HCT116 (cell line): ENCODE measurements at regions not wholly inside any gene's neighbourhood (a gene's known extent, or its start where the extent isn't known, plus 50 kb on each side); places are given as distances from the start of the nearest gene placed in this dataset.

Experiments
- ATAC-seq: fragments of 200-7000 bp; cut with Tn5 transposase; 2 replicates; pipeline ENCODE4 v1.9.1; 2020; ENCODE audit warnings: mild to moderate bottlenecking, moderate library complexity
- BruUV-seq: library from RNA; stranded (reverse); fragments of 400-500 nt; replicated peaks from 2 replicates; lab custom pipeline; 2021; lab: Mats Ljungman, UMichigan
- CTCF ChIA-PET: fragments of 300-600 bp; sonication (Branson Sonifier 250); formaldehyde crosslinking; loops from one replicate; lab custom pipeline; 2021; ENCODE audit warnings: antibody characterized with exemption; lab: Charles Lee
- POLR2A ChIA-PET: fragments of 300-600, 350-600 bp; sonication (Branson Sonifier 250); formaldehyde crosslinking; loops from one replicate; lab custom pipeline; 2021; ENCODE audit warnings: antibody characterized with exemption; lab: Charles Lee
- RAD21 ChIA-PET, 2 experiments: fragments of 300-600 bp; sonication (Branson Sonifier 250); formaldehyde crosslinking; loops; one replicate each; lab custom pipeline; 2023; ENCODE audit warnings: low total read pairs in 2 of 2; ENCODE audit not compliant: uncharacterized antibody in 2 of 2, unreplicated experiment in 2 of 2, low non-redundant PET in 1 of 2; lab: Charles Lee
- DNase-seq: peaks from one replicate; pipeline ENCODE4 v3.0.0-alpha.2; 2010; ENCODE audit warnings: low read depth, low spot score
- H2AFZ ChIP-seq: fragments of 200-600 bp; shearing (Covaris generic), sonication (generic); 2 replicates; pipeline ENCODE4 v1.6.1; 2017; ENCODE audit warnings: low read depth, mixed run types, mixed read lengths, antibody characterized with exemption, low read length; ENCODE audit not compliant: poor library complexity, severe bottlenecking
- H3K27ac ChIP-seq: 2 replicates; pipeline ENCODE4 v1.5.1; 2012; ENCODE audit warnings: low read depth, low read length
- H3K27me3 ChIP-seq: fragments of 200-600 bp; sonication (generic); 2 replicates; pipeline ENCODE4 v1.6.1; 2016; ENCODE audit warnings: mixed run types, low read length, mixed read lengths; ENCODE audit not compliant: insufficient read depth
- H3K36me3 ChIP-seq, 2 experiments: fragments of 200-500 bp in 1 of 2; fragments of 200-600 bp in 1 of 2; sonication (Bioruptor generic) in 1 of 2; sonication (generic) in 1 of 2; 2 replicates each; pipeline versions ENCODE4 v1.5.1 to v1.6.1; 2014 to 2016; ENCODE audit warnings: low read length in 2 of 2, inconsistent platforms in 1 of 2, mixed read lengths in 1 of 2, mixed run types in 1 of 2; ENCODE audit not compliant: insufficient read depth in 2 of 2, control insufficient read depth in 1 of 2
- H3K4me1 ChIP-seq, 2 experiments: fragments of 200-600 bp in 1 of 2; sonication (generic) in 1 of 2; 2 replicates each; pipeline versions ENCODE4 v1.5.1 to v1.6.1; 2012 to 2017; ENCODE audit warnings: low read length in 2 of 2, inconsistent platforms in 1 of 2, mild to moderate bottlenecking in 1 of 2, mixed read lengths in 1 of 2, mixed run types in 1 of 2, moderate library complexity in 1 of 2; ENCODE audit not compliant: insufficient read depth in 2 of 2, control insufficient read depth in 1 of 2
- H3K4me2 ChIP-seq: fragments of 200-600 bp; sonication (generic); 2 replicates; pipeline ENCODE4 v1.6.1; 2017; ENCODE audit warnings: mixed run types, low read length, mixed read lengths
- H3K4me3 ChIP-seq, 2 experiments: fragments of 200-600 bp in 1 of 2; sonication (generic) in 1 of 2; replicated peaks in 1 of 2; 2 replicates each; pipeline ENCODE4 v1.5.1; 2011 to 2016; ENCODE audit warnings: low read length in 2 of 2, control low read depth in 1 of 2, low read depth in 1 of 2, mild to moderate bottlenecking in 1 of 2, mixed read lengths in 1 of 2, mixed run types in 1 of 2
- H3K79me2 ChIP-seq: fragments of 200-600 bp; sonication (generic); 2 replicates; pipeline ENCODE4 v1.6.1; 2017; ENCODE audit warnings: mild to moderate bottlenecking, mixed run types, low read length, moderate library complexity, mixed read lengths; ENCODE audit not compliant: insufficient read depth
- H3K9ac ChIP-seq: fragments of 200-600 bp; sonication (generic); 2 replicates; pipeline ENCODE4 v1.6.1; 2016; ENCODE audit warnings: low read length, mixed read lengths
- H3K9me2 ChIP-seq: fragments of 200-600 bp; sonication (generic), shearing (Covaris generic); 2 replicates; pipeline ENCODE4 v1.6.1; 2017; ENCODE audit warnings: mixed run types, mild to moderate bottlenecking, moderate library complexity; ENCODE audit not compliant: insufficient read depth
- H3K9me3 ChIP-seq, 2 experiments: fragments of 200-500 bp in 1 of 2; fragments of 200-600 bp in 1 of 2; sonication (Bioruptor generic) in 1 of 2; sonication (generic) in 1 of 2; 2 replicates each; pipeline ENCODE4 v1.6.1; 2014 to 2017; ENCODE audit warnings: low read length in 2 of 2, mixed read lengths in 2 of 2, inconsistent platforms in 1 of 2, low read depth in 1 of 2, mild to moderate bottlenecking in 1 of 2, mixed run types in 1 of 2, moderate library complexity in 1 of 2; ENCODE audit not compliant: control insufficient read depth in 1 of 2, insufficient read depth in 1 of 2
- H4K20me1 ChIP-seq: fragments of 200-600 bp; sonication (generic), shearing (Covaris generic); 2 replicates; pipeline ENCODE4 v1.6.1; 2017; ENCODE audit warnings: mixed run types, mild to moderate bottlenecking, moderate library complexity; ENCODE audit not compliant: insufficient read depth
- ATF3 ChIP-seq: IDR thresholded peaks from 2 replicates; pipeline ENCODE4 v1.6.1; 2012
- CBX3 ChIP-seq: IDR thresholded peaks from 2 replicates; pipeline ENCODE4 v1.6.1; 2012; ENCODE audit warnings: low read depth
- CEBPB ChIP-seq: IDR thresholded peaks from 2 replicates; pipeline ENCODE4 v1.6.1; 2012; ENCODE audit warnings: low read depth
- CTCF ChIP-seq, 3 experiments: fragments of 200-600 bp in 1 of 3; sonication (generic) in 1 of 3; IDR thresholded peaks in 2 of 3; conservative IDR thresholded peaks in 1 of 3; 2 replicates each; pipeline ENCODE4 v1.5.1; 2012 to 2017; ENCODE audit warnings: low read depth in 2 of 3, low read length in 2 of 3, antibody characterized with exemption in 1 of 3, borderline replicate concordance in 1 of 3, control low read depth in 1 of 3, mild to moderate bottlenecking in 1 of 3, mixed read lengths in 1 of 3, mixed run types in 1 of 3, moderate library complexity in 1 of 3; ENCODE audit not compliant: insufficient read depth in 1 of 3
- ELF1 ChIP-seq: IDR thresholded peaks from 2 replicates; pipeline ENCODE4 v1.6.1; 2012; ENCODE audit warnings: low read depth, borderline replicate concordance
- FOSL1 ChIP-seq: IDR thresholded peaks from 2 replicates; pipeline ENCODE4 v1.6.1; 2012; ENCODE audit warnings: low read depth
- JUND ChIP-seq: IDR thresholded peaks from 2 replicates; pipeline ENCODE4 v1.6.1; 2012
- MAX ChIP-seq: IDR thresholded peaks from 2 replicates; pipeline ENCODE4 v1.6.1; 2012
- POLR2AphosphoS5 ChIP-seq: IDR thresholded peaks from 2 replicates; pipeline ENCODE4 v1.6.1; 2011; ENCODE audit warnings: mild to moderate bottlenecking, low read depth, low read length, moderate library complexity
- SIN3A ChIP-seq: IDR thresholded peaks from 2 replicates; pipeline ENCODE4 v1.6.1; 2012; ENCODE audit warnings: low read depth
- SRF ChIP-seq: IDR thresholded peaks from 2 replicates; pipeline ENCODE4 v1.6.1; 2012; ENCODE audit warnings: low read depth
- TCF7L2 ChIP-seq: IDR thresholded peaks from 2 replicates; pipeline ENCODE4 v1.7.0; 2011; ENCODE audit warnings: borderline replicate concordance, inconsistent platforms; ENCODE audit not compliant: insufficient read depth, insufficient read length; ENCODE audit errors: extremely low read depth
- ZBTB33 ChIP-seq: IDR thresholded peaks from 2 replicates; pipeline ENCODE4 v1.6.1; 2011; ENCODE audit warnings: mild to moderate bottlenecking, low read length, moderate library complexity; ENCODE audit not compliant: insufficient replicate concordance; ENCODE audit errors: extremely low read depth
- ZNF274 ChIP-seq: fragments of 200-500 bp; sonication (Bioruptor generic); IDR thresholded peaks from 2 replicates; pipeline ENCODE4 v1.6.1; 2014; ENCODE audit warnings: mild to moderate bottlenecking, low read depth, low read length, inconsistent platforms
- intact Hi-C: fragments of 100-400 bp; cut with micrococcal nuclease; formaldehyde crosslinking; loops from 2 replicates; pipeline ENCODE4 v1.10.0; 2022

GRCh38 chr5:3862906-3863305 is 267.3 kb downstream of the IRX1 start:
- Histone ChIP-seq H3K9ac (no peak overlapping the region), H3K4me3 (no peak overlapping the region), H3K4me1 (no peaks in the 10 kb centered on the region), H3K36me3 (no peaks in the 10 kb centered on the region), H4K20me1 (no peaks in the 10 kb centered on the region), H2AFZ (no peak overlapping the region), H3K9me2 (no peaks in the 10 kb centered on the region), H3K27me3 (no peaks in the 10 kb centered on the region), H3K4me2 (no peak overlapping the region), H3K9me3 (peaks cover 4 to 22% of the 10 kb centered on the region in 2 experiments; a peak in 2 of 4 replicates), H3K79me2 (no peaks in the 10 kb centered on the region), H3K27ac (no peak overlapping the region)
- ATAC-seq = no peak
- ChIA-PET CTCF (no interaction called here), RAD21 (no interaction called here), POLR2A (no interaction called here)
- TF ChIP-seq ZNF274 = no peak
- TF ChIP-seq FOSL1 = no peak
- no peak for TF ChIP-seq ATF3
- no peak for TF ChIP-seq POLR2AphosphoS5
- TF ChIP-seq JUND = no peak
- TF ChIP-seq SRF = no peak
- no peak for TF ChIP-seq CEBPB
- no peak for TF ChIP-seq TCF7L2
- TF ChIP-seq CBX3 = no peak
- no peak for TF ChIP-seq CTCF (IDR thresholded peaks at IDR 0.05 in 2 of 3, conservative IDR thresholded peaks at IDR 0.05 in 1 of 3; ENCODE audit: borderline replicate concordance in 1 of 3, insufficient read depth in 1 of 3, low read depth in 2 of 3, low read length in 2 of 3)
- no peak for TF ChIP-seq MAX
- no peak for TF ChIP-seq SIN3A
- no peak for TF ChIP-seq ZBTB33
- TF ChIP-seq ELF1 = no peak
- no peak for DNase-seq
- no TSS peak for BruUV-seq
- intact Hi-C loops = no loop called here
